Esophagus muscularis mucosa (tissue), 2 donors: ENCODE measurements at regions not wholly inside any gene's neighbourhood (a gene's known extent, or its start where the extent isn't known, plus 50 kb on each side); places are given as distances from the start of the nearest gene placed in this dataset.

Source experiments
- POLR2A ChIP-seq: fragments of 450-650 bp; IDR thresholded peaks from one replicate; pipeline ENCODE4 v1.6.1; 2017; ENCODE audit warnings: antibody characterized with exemption, moderate library complexity, mild to moderate bottlenecking, low read depth
- POLR2AphosphoS5 ChIP-seq, 2 donors: sonication (generic); formaldehyde crosslinking; IDR thresholded peaks; one replicate each; pipeline ENCODE4 v1.6.1; 2017; ENCODE audit warnings: antibody characterized with exemption in 2 of 2

GRCh38 chr11:80798174-80798573 lies 1357.3 kb upstream of the TENM4 start:
- TF ChIP-seq POLR2A = no peak
- TF ChIP-seq POLR2AphosphoS5 (IDR thresholded peaks at IDR 0.05) = no peak
